ENCODE measurements at regions not wholly inside any gene's neighbourhood (a gene's known extent, or its start where the extent isn't known, plus 50 kb on each side); places are given as distances from the start of the nearest gene placed in this dataset.

- TF ChIP-seq EZH2 (IDR thresholded peaks at IDR 0.05; ENCODE audit: borderline replicate concordance, low read depth, low read length, severe bottlenecking), result no peak
- TF ChIP-seq CTCF (IDR thresholded peaks at IDR 0.05; ENCODE audit: extremely low read depth in 1 of 2, insufficient read depth in 1 of 2, low read depth in 1 of 2, low read length in 2 of 2), result no peak
- no peak for TF ChIP-seq MYC (IDR thresholded peaks at IDR 0.05; ENCODE audit: low read depth, low read length)
- TF ChIP-seq POLR2AphosphoS5 (IDR thresholded peaks at IDR 0.05; ENCODE audit: insufficient read depth, low read depth, low read length), result no peak
- TF ChIP-seq POLR2A (IDR thresholded peaks at IDR 0.05; ENCODE audit: low read depth, low read length), result no peak
- TF ChIP-seq JUN (IDR thresholded peaks at IDR 0.05; ENCODE audit: borderline replicate concordance, insufficient read depth, insufficient read length, low read depth), result no peak
- TF ChIP-seq, protein P1, sequence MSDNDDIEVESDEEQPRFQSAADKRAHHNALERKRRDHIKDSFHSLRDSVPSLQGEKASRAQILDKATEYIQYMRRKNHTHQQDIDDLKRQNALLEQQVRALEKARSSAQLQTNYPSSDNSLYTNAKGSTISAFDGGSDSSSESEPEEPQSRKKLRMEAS (IDR thresholded peaks at IDR 0.05; ENCODE audit: insufficient read depth, insufficient read length), result no peak
Observed at GRCh38 chr11:19601235-19601634, 111.4 kb upstream of the NAV2 start.

All from endothelial cell of umbilical vein (primary cell).